Stimulated activated CD4-positive, alpha-beta T cell treated with anti-CD3 and anti-CD28 coated beads, Interleukin-2, amount 100 ng/mL, for 48 hours (primary cell): ENCODE measurements at regions not wholly inside any gene's neighbourhood (a gene's known extent, or its start where the extent isn't known, plus 50 kb on each side); places are given as distances from the start of the nearest gene placed in this dataset.
A peak's percentile ranks its signal among the peaks of the same experiment; 100 is the strongest.
"Not testable (repeated sequence)": the region's sequence is repeated elsewhere in the genome, so short reads cannot be mapped to it uniquely, and the experiment has no call there.

Experiments used
- DNase-seq, 2 donors: peaks; one replicate each; pipeline ENCODE4 v3.0.0-alpha.2; 2020

DNA sequence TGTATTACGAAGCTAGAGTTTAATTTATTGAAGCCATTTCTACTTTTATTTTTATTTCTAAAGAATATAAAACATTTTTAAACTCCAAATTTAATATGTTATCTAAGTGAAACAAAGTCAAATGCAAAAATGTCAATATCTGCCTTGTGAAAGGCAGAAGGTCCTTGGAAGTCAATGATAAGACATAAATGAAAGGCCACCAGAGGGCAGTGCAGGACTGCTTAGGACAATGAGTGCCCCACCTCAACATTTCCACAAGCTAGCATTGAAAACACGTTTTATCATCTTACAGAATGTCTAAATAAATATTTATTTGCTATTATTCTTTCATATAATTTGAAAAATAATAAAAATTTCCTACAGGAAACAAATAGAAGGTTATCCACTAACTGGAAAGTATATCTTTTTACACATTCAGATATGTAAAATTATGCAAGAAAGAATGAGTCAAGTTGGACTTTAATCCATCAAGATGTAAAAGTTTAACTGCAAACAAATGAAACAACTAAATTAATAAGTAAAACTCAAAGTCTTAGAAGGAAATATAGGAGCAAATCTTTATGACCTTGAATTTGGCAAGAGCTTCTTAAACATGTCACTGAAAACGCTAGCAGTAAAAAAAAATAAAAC lies 140.1 kb upstream of the FMN2 start:
- DNase-seq: peak; percentile 53 to 60

DNA sequence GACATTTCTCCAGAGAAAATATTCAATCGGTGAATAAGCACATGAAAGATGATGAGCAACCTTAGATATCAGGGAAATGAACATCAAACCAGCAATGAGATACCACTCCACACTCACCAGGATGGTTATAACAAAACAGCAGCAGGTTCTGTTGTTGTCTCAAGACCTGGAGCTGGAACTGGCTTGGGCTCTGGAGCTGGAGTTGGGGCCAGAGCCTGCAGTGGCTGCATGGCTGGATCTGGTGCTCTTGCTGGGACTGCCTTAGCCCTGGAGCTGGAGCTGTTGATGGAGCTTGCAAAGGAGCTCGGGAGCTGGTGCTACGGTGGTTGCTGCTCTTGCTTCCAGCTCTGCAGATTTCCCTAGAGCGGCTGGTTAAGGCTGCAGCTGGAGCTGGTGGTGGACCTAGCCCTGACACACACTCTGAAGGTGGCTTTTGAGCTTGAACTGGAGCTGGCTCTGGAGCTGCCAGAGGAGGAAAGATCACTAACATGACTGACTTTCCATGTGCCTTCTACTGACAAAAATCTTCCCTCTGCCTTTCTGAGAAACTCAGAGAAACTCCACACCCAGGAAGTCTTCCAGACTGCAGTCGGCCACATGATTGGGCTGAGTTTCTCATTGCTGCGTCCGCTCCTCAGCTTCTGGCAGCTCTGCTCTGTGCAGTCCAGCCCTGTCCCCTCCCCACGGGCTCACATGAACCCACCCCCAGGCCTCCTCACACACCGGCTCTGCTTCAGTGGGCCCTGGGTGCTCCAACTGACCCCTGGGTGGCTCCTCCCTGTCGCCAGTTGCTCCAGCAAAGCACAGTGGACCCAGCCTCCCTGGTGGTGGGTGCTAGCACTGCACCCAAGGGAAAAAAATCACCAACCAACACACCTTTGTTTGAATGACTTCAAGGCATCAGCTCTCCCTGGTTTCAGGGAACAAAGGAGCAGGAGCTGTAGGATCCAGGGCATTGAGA lies 139.1 kb upstream of the FMN2 start:
- peak in 1 of 2 donors; percentile 5 for DNase-seq

DNA sequence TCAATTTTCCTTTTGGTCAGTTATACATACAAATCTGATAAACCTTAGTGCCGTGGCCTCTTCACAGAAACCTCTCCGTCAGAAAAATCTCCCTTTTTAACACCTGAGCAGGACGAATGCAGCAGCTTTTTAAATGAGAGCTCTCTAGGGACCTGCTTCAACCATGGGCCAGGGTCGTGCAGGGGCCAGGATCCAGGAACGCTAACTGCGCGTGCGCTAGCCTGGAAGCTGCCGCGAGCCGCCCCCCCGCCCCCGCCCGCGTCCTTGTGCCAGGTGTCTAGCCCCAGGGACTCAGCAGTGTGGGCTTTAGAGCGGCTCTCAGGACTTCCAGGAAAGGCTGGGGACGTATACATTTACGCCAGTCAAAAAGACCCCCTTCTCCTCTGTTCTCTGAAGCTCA lies 136.8 kb upstream of the FMN2 start:
- DNase-seq: no peak

DNA sequence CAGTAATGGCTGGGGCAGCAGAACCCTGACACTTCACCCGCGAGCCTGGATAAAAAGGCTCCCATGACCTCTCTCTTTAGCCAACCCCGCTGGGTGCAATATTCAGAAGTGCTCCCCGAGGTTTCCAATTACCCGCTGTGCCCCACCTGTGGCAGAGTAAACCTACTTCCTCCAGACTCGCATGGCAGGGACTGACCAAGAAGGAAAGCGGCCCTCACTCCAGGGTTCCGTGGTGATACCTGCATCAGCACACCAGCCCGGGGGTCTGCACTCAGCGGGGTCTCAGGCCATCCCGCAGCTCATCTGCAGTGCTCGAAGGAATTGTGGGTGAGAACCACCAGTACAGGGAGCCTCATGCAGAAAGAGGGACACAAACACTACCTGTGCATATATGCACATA lies 136.3 kb upstream of the FMN2 start:
- no peak for DNase-seq

DNA sequence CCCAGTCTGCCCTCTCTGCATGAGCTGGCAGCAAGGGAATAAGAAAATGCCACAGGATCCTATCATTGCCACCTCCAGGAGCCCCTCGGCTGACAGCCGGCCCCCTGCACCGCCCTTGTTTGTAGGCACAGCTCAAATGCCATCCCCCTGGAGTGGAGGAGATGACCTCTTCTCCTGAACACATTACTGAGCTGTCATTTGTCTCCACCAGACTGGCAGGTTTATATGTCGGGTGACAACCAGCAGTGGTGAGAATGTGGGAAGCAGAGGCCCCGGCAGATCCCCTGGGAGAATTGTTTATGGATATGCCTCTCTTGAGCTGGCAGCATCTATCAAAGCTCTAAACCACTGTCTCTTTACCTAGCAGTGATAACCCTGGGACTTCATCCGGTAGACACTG lies 135.4 kb upstream of the FMN2 start:
- no peak for DNase-seq

DNA sequence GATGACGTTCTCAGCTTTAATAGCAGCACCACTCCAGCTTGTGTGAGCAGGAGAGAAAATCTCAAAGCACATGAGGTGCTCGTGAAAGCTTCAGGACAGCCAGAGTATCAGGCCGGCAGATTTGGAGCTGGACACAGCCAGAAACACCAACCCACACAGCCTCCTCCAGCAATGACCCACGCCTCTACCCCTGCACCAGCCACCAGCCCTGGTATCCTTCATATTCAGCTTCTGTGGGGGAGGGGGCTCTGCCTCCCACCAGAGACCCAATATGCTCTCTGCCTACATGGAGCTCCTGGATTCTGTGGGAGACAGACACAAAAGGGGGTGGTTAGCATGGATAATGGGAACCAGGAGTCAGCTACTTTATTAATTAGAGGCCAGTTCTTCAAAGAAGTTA lies 133.6 kb upstream of the FMN2 start:
- DNase-seq: no peak

DNA sequence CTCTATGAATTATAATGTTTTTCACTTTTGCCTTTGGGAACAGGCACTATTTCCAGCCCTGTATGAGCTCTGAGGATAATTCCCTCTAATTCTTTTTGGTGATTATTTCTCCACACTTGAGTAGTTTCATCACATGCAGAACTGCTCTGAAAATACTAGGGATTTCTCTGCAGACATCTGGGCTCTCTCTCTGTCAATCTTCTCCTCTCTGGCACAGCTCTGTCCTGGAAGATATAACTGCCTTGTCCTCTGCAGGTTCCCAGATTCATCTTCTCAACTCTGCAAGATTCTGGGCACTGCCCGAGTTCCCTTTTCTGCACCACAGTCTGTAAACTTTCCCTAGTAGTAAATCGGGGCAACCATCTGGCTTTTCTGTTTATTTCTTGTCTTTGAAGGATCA lies 131.3 kb upstream of the FMN2 start:
- no peak for DNase-seq

DNA sequence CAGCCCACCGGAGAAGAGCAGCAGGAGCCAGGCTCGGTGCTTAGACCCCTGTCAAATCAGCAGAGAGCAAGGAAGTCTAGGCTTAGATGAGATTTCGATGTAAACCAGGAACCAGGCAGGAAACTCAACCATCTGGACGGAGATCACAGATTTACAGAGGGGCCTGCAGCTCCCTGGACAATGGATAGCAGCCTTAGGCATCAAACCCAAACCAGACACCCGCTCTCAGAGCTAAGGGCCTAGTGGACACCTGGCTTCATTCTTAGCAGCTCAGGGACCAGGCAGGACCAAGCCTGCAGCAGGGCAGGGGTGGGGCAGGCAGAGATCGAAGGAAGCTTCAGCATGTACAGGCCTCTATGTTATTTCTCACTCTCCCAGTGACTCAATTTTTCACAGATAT lies 127.8 kb upstream of the FMN2 start:
- no peak for DNase-seq

DNA sequence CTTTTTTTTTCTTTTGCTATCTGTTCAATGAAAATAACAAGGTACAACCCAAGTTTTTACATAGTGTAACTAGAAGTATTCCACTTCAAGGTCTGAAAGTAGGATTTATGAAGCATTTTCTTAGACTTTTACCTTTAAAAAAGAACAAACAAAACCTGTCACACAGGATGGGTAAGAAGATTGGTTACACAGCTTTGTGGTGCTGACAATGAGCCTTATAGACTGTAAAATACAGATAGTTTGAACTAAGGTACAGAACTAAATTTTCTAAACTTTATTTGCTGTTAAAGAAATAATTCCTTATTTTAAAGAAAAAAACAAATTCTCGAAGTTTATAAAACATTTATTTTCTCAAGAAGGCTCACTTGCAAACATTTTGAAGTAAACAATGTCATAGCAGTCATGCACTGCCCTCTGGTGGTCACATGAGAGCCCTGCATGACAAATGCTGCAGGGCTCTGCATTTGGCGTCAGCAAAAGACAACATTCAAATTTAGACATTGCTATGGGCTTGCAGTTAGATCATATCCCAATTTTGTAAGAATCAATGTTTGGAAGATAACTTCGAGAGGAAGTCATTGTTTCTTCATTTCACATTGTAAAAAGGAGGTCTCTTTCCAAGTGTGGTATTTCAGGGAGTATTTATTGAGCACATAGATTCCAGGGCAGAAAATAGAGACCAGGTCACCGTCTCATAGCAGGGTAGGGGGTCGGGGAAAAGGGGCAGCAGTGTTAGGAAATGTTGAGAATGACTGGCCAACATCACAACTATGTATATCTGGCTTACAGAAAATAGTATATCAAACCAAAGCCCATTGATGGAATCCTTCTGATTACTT lies 115.3 kb upstream of the FMN2 start:
- DNase-seq: peak; percentile 41 to 43

DNA sequence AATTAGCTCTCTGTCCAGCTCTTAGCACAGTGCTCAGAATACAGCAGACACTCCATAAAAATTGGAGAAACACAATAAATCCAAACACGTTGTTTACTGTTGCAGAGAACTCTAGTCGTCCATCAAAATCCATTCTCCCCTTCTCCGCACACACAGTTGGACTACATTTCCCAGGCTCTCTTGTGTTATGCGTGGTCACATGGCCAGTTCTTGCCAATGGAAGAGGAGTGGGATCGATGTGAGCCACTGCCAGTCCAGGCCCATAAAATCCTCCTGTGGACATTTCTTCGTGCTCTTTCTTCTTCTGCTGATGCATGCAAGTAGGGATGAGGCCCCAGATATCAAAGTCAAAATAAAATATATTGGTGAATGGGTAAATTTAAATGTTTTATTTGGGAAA lies 114.3 kb upstream of the FMN2 start:
- no peak for DNase-seq

DNA sequence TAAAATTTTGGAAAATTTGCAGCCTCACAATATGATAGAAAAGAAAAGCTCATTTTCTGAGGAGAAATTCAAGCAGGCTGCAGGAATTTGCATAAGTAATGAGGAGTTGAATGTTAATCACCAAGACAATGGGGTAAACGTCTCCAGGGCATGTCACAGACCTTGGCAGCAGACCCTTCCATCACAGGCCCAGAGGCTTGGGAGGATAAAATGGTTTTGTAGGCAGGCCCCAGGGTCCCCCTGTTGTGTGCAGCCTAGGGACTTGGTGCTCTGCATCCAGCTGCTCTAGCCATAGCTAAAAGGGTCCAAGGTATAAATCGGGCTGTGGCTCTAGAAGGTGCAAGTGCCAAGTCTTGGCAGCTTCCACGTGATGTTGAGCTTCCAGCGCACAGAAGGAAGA lies 112.2 kb upstream of the FMN2 start:
- DNase-seq: no peak

DNA sequence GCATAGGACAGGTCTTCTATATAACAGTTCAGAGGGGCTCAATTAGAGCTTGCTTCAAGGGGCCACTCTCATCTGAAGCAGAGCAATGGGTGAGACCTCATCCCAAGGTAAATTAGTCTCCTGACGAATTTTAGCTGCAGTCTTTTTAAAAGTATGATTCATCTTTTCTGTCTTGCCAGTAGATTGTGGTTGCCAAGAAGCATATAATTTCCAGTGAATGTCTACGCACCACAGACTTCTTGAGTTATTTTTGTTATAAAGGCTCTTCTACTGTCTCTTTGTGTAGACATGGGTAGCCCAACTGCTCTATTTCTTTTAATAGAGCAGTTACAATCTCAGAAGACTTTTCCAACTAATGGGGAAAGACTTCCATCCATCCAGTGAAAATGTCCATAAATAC lies 108.9 kb upstream of the FMN2 start:
- no peak for DNase-seq

DNA sequence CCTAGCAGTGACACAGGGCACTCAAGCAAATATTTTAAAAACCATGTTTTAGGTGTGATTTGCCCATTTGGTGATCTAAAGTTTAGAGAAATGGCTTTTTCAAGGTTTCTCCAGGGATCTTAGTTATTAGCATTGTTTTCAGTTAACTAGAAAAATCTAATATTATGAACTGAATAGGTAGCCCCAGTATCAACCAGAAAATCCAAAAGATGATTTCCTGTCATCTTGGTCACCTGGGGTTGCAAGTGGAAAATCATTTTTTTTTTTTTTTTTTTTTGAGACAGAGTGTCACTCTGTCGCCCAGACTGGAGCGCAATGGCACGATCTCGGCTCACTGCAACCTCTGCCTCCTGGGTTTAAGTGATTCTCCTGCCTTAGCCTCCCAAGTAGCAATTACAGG lies 106.6 kb upstream of the FMN2 start:
- DNase-seq: no peak

DNA sequence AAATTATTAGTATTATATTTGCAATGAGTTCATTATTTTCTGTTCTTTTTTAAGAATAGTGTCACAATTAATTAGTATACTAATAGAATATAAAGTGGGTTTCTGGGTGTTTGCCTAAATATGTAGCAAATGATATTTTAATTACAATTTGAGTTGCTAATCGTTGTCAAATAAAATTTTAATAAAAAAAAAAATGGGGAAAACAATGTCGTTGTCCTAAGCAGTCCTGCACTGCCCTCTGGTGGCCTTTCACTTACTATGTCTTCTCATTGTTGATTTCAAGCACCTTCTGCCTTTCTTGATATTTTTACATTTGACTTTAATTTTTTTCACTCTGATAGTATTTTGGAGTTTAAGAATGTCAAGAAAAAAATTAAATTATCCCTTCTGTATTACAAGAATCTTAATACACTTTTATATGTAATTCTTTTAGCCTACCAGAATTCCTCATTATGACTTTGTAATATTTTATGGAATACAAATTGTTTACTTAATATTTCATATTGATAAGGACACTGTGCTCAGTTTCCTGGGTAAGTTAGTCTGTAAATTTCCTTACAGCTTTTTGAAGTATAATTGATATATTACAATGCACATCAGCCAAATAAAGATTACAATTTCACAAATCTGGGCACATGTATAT lies 104.5 kb upstream of the FMN2 start:
- DNase-seq: peak; percentile 4 to 10

DNA sequence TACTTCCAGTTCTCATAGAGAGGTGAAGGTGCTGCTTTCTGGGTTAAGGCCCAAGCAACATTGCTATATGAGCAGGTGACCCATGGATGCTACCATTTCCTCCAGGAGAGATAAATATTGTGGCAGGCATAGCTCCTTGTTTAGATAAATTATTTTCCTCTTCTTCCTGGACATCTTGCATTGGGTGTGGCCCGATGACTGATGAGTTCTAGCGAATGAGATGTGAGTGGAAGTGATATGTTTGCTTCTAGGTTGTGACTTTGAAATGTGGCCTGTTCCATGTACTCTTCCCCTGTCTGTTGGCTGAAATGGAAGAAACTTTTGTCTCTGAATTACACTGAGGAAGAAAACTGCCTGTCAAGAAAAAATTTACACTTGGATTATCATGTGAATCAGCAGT lies 101.7 kb upstream of the FMN2 start:
- DNase-seq: no peak

DNA sequence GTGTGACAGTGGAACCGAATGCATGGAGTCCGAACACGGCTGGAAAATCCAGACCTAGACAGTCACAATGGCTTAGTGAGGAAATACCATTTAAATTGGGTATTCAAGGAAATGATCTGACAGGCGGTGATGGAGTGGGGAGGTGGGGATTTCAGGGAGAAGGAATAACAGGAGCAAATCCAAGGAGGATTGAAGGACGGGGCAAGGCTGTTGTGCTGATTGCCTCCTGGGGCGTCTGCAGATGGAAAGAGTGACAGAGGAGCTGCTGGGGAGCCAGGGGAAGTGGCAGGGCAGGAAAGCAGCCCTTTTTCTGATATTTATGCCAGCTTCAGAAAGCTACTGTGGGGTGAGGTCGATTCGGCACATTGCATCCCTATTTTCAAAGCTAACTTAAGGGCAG lies 99.1 kb upstream of the FMN2 start:
- not testable (repeated sequence) for DNase-seq

DNA sequence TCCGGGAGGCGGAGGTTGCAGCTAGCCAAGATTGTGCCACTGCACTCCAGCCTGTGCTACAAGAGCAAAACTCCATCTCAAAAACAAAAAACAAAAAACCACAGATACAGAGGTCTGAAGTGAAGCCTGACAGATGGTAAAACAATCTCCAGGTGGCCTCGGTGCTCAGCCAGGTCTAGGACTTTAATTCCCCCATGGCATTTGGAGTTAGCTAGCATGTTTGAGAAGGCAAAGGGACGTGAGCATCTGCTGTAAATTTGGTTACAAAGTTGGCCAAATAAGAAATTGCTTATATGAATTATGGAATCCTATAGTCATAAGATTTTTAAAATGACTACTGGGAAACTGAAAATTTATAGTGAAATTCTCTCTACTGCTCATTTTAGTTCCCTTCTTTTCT lies 98.3 kb upstream of the FMN2 start:
- no peak for DNase-seq

DNA sequence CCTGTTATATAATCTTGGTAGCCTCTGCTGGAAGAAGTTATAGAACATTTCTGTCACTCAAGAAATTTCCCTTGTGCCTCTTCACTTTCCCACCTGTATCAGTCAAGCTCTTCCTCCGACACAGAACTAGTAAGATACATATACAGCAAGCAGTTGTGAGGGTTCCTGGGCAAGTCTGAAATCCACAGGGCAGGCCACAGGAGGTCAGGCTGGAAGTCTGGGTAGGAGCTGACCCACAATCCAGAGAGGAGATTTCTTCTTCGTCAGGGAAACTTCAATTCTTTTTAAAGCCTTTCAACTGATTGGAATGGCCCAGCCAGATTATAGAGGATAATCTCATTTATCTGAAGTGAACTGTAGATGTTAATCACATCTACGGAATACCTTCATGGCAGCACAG lies 96.4 kb upstream of the FMN2 start:
- DNase-seq: no peak

DNA sequence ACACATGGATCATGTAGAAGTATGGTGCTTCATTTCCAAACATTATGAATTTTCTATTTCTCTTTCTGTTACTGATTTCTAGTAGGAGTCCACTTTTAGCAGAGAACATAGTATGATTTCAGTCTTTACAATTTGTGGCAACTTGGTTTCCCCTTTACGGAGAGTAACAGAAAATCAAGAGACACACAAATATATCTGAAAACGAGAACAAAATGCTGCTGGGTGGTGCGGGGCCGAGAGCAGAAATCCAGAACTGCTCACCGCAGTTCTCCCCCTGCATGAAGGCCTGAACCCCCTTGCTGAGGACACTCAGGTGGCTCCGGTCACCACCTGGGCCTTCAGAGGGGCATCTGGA lies 94.5 kb upstream of the FMN2 start:
- DNase-seq: no peak

DNA sequence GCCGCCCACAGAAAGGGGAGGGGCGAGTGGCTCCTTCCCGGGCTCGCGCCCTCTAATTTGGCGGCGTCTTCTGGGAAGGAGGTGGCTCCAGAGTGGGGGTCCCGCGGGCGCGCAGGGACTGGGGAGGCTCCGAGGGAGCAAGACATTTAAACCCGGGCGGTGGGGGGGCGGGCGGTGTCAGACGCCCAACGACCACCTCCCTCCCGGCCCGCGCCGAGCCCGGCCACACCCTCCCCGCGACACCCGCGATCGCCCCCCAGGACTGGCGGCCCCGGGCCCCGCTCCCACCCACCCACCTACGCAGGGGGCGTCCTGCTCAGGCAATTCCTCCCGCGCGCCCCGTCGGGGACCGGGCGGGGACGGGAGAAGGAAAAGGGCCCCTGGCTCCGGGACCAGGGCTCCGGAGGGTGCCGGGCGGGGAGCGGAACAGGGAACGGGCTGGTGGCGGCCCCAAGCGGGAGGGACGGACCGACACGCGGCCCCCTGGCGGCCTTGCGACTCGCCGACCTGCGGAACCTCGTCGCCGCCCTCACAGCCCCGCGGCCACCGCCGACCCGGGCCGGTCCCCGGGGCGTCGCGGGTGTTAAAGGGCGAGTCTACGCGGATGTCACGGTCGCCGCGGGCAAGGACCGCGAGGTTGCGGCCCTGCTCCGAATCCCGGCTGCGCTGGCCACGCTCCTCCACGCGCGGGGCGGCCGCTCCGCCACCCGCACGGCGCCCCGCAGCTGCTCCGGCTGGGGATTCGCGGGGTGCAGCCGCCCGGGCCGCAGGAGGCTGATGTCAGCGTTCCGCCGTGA lies 94.0 kb upstream of the FMN2 start:
- no peak for DNase-seq

DNA sequence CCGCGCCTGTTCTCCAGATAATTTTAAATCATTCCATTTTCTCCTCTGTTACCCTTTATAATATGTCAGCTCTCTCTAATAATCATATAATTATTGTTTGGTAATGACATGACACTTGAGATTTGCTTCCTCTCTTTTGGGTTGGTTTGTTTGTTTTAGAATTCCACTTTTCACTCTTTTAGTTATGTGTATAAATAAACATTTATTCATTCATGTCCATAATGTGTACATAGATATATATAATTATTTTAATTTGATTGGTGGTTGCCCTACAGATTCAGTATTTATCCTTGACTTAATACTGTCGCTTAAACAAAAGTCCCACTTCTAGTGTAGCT lies 93.4 kb upstream of the FMN2 start:
- no peak for DNase-seq

DNA sequence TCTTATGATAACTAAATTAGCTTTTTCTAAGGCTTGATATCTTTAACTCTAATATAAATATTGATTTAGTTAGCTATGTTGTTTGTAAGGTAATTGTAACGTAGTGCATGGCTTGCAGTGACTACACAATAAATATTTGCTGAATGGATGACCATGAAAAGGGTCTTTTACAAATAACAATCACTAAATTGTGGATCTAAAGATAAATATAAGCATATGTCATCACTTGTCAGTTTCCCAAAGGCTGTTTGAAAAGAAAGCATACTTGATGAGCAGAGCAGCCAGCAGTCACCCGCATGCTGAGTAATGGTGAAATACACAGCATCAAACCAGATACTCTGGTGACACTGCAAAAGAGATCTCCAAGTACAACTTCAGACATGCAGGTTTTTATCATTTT lies 92.5 kb upstream of the FMN2 start:
- no peak for DNase-seq

DNA sequence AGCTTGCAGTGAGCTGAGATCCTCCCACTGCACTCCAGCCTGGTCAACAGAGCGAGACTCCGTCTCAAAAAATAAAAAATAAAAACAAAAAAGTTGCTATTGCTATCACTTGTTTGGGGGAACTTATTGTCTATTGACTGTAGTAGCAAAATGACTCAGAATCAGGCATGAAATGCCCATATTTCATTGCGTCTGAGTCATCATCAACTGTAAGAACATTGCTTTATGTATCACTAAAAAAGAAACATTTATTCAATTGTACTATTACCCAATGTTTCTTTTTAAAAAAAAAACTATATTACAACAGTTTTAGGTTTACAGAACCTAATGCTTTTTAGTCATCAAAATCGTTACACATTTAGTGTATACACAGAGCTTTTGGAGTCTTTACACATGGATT lies 91.0 kb upstream of the FMN2 start:
- no peak for DNase-seq
